HEK293 (cell line): ENCODE measurements at regions not wholly inside any gene's neighbourhood (a gene's known extent, or its start where the extent isn't known, plus 50 kb on each side); places are given as distances from the start of the nearest gene placed in this dataset.

Experiments used
- CTCF ChIA-PET: fragments of 350-600 bp; formaldehyde crosslinking; extraction: SDS; loops from one replicate; lab custom pipeline; 2021; ENCODE audit warnings: antibody characterized with exemption; lab: Yijun Ruan, JAX
- POLR2A ChIA-PET: fragments of 300-600 bp; formaldehyde crosslinking; extraction: SDS; loops from one replicate; lab custom pipeline; 2020; ENCODE audit warnings: antibody characterized with exemption, inconsistent platforms; lab: Yijun Ruan, JAX
- H3K27ac ChIP-seq: fragments of 200-500 bp; sonication (Bioruptor generic); 2 replicates; pipeline ENCODE4 v1.5.1; 2014; ENCODE audit warnings: low read depth, low read length, control low read depth, inconsistent platforms; ENCODE audit errors: extremely low read depth
- H3K36me3 ChIP-seq, 2 experiments: fragments of 200-500 bp in 1 of 2; sonication (Bioruptor generic) in 1 of 2; 1 replicate in 1 of 2; 2 replicates in 1 of 2; pipeline ENCODE4 v1.5.1; 2014 to 2017; ENCODE audit warnings: inconsistent platforms in 2 of 2, low read length in 2 of 2; ENCODE audit not compliant: control insufficient read depth in 2 of 2, insufficient read depth in 1 of 2
- H3K4me1 ChIP-seq: fragments of 200-500 bp; sonication (Bioruptor generic); 2 replicates; pipeline ENCODE4 v1.5.1; 2014; ENCODE audit warnings: mild to moderate bottlenecking, low read length, inconsistent platforms; ENCODE audit not compliant: control insufficient read depth, insufficient read depth
- H3K4me3 ChIP-seq: 2 replicates; pipeline ENCODE4 v1.5.1; 2011; ENCODE audit warnings: low read depth, mild to moderate bottlenecking, control low read depth, low read length, moderate library complexity
- H3K9me3 ChIP-seq: fragments of 200-500 bp; sonication (Bioruptor generic); 2 replicates; pipeline ENCODE4 v1.5.1; 2014; ENCODE audit warnings: low read depth, low read length, inconsistent platforms; ENCODE audit not compliant: control insufficient read depth, insufficient read depth
- GLIS2 ChIP-seq: fragments of 450-650 bp; formaldehyde crosslinking; IDR thresholded peaks from 2 replicates; pipeline ENCODE4 v1.5.1; 2016; ENCODE audit warnings: missing biosample characterization, missing genetic modification characterization
- SP3 ChIP-seq: fragments of 450-650 bp; formaldehyde crosslinking; IDR thresholded peaks from 2 replicates; pipeline ENCODE4 v1.5.1; 2016; ENCODE audit warnings: missing biosample characterization, missing genetic modification characterization
- ZBTB44 ChIP-seq: fragments of 450-650 bp; IDR thresholded peaks from 2 replicates; pipeline ENCODE4 v1.5.1; 2018; ENCODE audit warnings: missing biosample characterization, mild to moderate bottlenecking, missing genetic modification characterization
- ZBTB7A ChIP-seq: fragments of 450-650 bp; formaldehyde crosslinking; IDR thresholded peaks from 2 replicates; pipeline ENCODE4 v1.5.1; 2016; ENCODE audit warnings: low read depth, missing biosample characterization, missing genetic modification characterization
- ZFHX2 ChIP-seq: fragments of 450-650 bp; formaldehyde crosslinking; conservative IDR thresholded peaks from 2 replicates; pipeline ENCODE4 v1.5.1; 2016; ENCODE audit warnings: missing biosample characterization, missing genetic modification characterization
- ZFP69B ChIP-seq: fragments of 450-650 bp; formaldehyde crosslinking; IDR thresholded peaks from 2 replicates; pipeline ENCODE4 v1.5.1; 2016; ENCODE audit warnings: missing biosample characterization, missing genetic modification characterization
- ZNF121 ChIP-seq: fragments of 450-650 bp; formaldehyde crosslinking; IDR thresholded peaks from 2 replicates; pipeline ENCODE4 v1.5.1; 2016; ENCODE audit warnings: missing biosample characterization, missing genetic modification characterization
- ZNF146 ChIP-seq: fragments of 450-650 bp; formaldehyde crosslinking; IDR thresholded peaks from 2 replicates; pipeline ENCODE4 v1.5.1; 2016; ENCODE audit warnings: missing biosample characterization, missing genetic modification characterization
- ZNF16 ChIP-seq: fragments of 450-650 bp; formaldehyde crosslinking; IDR thresholded peaks from 2 replicates; pipeline ENCODE4 v1.5.1; 2016; ENCODE audit warnings: low read depth, missing biosample characterization, missing genetic modification characterization
- ZNF23 ChIP-seq: fragments of 450-650 bp; formaldehyde crosslinking; IDR thresholded peaks from 2 replicates; pipeline ENCODE4 v1.5.1; 2016; ENCODE audit warnings: missing biosample characterization, missing genetic modification characterization, borderline replicate concordance
- ZNF280D ChIP-seq: fragments of 450-650 bp; formaldehyde crosslinking; IDR thresholded peaks from 2 replicates; pipeline ENCODE4 v1.5.1; 2016; ENCODE audit warnings: missing biosample characterization, missing genetic modification characterization
- ZNF311 ChIP-seq: fragments of 450-650 bp; formaldehyde crosslinking; IDR thresholded peaks from 2 replicates; pipeline ENCODE4 v1.5.1; 2017; ENCODE audit warnings: missing biosample characterization, missing genetic modification characterization, borderline replicate concordance
- ZNF324 ChIP-seq: fragments of 450-650 bp; formaldehyde crosslinking; IDR thresholded peaks from 2 replicates; pipeline ENCODE4 v1.5.1; 2016; ENCODE audit warnings: missing biosample characterization, missing genetic modification characterization
- ZNF354C ChIP-seq: fragments of 450-650 bp; formaldehyde crosslinking; IDR thresholded peaks from 2 replicates; pipeline ENCODE4 v1.5.1; 2016; ENCODE audit warnings: missing biosample characterization, missing genetic modification characterization, low read depth, borderline replicate concordance
- ZNF510 ChIP-seq: fragments of 450-650 bp; formaldehyde crosslinking; IDR thresholded peaks from 2 replicates; pipeline ENCODE4 v1.5.1; 2018; ENCODE audit warnings: mild to moderate bottlenecking, missing genetic modification characterization, missing biosample characterization; ENCODE audit not compliant: insufficient replicate concordance
- ZNF596 ChIP-seq: fragments of 450-650 bp; IDR thresholded peaks from 2 replicates; pipeline ENCODE4 v1.5.0; 2018; ENCODE audit warnings: missing biosample characterization, mild to moderate bottlenecking, missing genetic modification characterization, moderate library complexity
- ZNF600 ChIP-seq: fragments of 450-650 bp; formaldehyde crosslinking; IDR thresholded peaks from 2 replicates; pipeline ENCODE4 v1.5.1; 2016; ENCODE audit warnings: missing biosample characterization, missing genetic modification characterization
- ZNF610 ChIP-seq: fragments of 450-650 bp; formaldehyde crosslinking; IDR thresholded peaks from 2 replicates; pipeline ENCODE4 v1.5.1; 2016; ENCODE audit warnings: missing biosample characterization, missing genetic modification characterization, borderline replicate concordance
- ZNF747 ChIP-seq: fragments of 450-650 bp; formaldehyde crosslinking; IDR thresholded peaks from 2 replicates; pipeline ENCODE4 v1.5.1; 2016; ENCODE audit warnings: missing biosample characterization, missing genetic modification characterization
- ZNF792 ChIP-seq: fragments of 450-650 bp; formaldehyde crosslinking; IDR thresholded peaks from 2 replicates; pipeline ENCODE4 v1.5.1; 2016; ENCODE audit warnings: missing biosample characterization, missing genetic modification characterization
- ZSCAN23 ChIP-seq: fragments of 450-650 bp; formaldehyde crosslinking; IDR thresholded peaks from 2 replicates; pipeline ENCODE4 v1.5.1; 2016; ENCODE audit warnings: missing biosample characterization, missing genetic modification characterization
- ZSCAN5A ChIP-seq: fragments of 450-650 bp; formaldehyde crosslinking; IDR thresholded peaks from 2 replicates; pipeline ENCODE4 v1.5.1; 2016; ENCODE audit warnings: missing biosample characterization, missing genetic modification characterization
- TF ChIP-seq, protein P1 (sequence below): fragments of 450-650 bp; formaldehyde crosslinking; IDR thresholded peaks from 2 replicates; pipeline ENCODE4 v1.5.0; 2017; ENCODE audit warnings: missing biosample characterization, missing genetic modification characterization, borderline replicate concordance

- POLR2A ChIA-PET, result no interaction called here
- no peak for TF ChIP-seq GLIS2
- TF ChIP-seq ZSCAN5A, result no peak
- no peak for TF ChIP-seq SP3 (tag by site-specific recombination)
- no peak for TF ChIP-seq ZBTB7A
- TF ChIP-seq ZSCAN23, result no peak
- Histone ChIP-seq H3K9me3 (no peaks in the 10 kb centered on the region), H3K4me3 (no peak overlapping the region), H3K4me1 (no peaks in the 10 kb centered on the region), H3K36me3 (no peaks in the 10 kb centered on the region), H3K27ac (no peak overlapping the region)
- CTCF ChIA-PET, result interaction anchor here (0.7 to 0.8 kb wide), 2 partner anchors 129 to 602 kb away, joined by 3 to 4 read pairs; no protein-coding TSS in a partner anchor
Observed at GRCh38 chr16:74146643-74147042, 150.0 kb upstream of the PSMD7 start.

GRCh38 chr16:74143171-74143570, 153.4 kb upstream of the PSMD7 start:
- Histone ChIP-seq H3K4me3 (no peak overlapping the region), H3K9me3 (no peaks in the 10 kb centered on the region), H3K36me3 (no peaks in the 10 kb centered on the region), H3K4me1 (no peaks in the 10 kb centered on the region), H3K27ac (no peak overlapping the region)
- CTCF ChIA-PET, result interaction anchor here (0.6 kb wide), 1 partner anchor 98 kb away, joined by 3 read pairs; no protein-coding TSS in a partner anchor
- TF ChIP-seq ZNF146 (tag by site-specific recombination), result no peak
- TF ChIP-seq ZNF510, result no peak
- no peak for TF ChIP-seq ZNF354C (tag by site-specific recombination)
- TF ChIP-seq ZNF324 (tag by site-specific recombination), result no peak
- no peak for TF ChIP-seq ZNF600
- TF ChIP-seq, protein P1, sequence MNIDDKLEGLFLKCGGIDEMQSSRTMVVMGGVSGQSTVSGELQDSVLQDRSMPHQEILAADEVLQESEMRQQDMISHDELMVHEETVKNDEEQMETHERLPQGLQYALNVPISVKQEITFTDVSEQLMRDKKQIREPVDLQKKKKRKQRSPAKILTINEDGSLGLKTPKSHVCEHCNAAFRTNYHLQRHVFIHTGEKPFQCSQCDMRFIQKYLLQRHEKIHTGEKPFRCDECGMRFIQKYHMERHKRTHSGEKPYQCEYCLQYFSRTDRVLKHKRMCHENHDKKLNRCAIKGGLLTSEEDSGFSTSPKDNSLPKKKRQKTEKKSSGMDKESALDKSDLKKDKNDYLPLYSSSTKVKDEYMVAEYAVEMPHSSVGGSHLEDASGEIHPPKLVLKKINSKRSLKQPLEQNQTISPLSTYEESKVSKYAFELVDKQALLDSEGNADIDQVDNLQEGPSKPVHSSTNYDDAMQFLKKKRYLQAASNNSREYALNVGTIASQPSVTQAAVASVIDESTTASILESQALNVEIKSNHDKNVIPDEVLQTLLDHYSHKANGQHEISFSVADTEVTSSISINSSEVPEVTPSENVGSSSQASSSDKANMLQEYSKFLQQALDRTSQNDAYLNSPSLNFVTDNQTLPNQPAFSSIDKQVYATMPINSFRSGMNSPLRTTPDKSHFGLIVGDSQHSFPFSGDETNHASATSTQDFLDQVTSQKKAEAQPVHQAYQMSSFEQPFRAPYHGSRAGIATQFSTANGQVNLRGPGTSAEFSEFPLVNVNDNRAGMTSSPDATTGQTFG (tag by site-specific recombination), result no peak
- no peak for TF ChIP-seq ZNF792 (tag by site-specific recombination)
- no peak for TF ChIP-seq ZBTB44 (tag by site-specific recombination)
- TF ChIP-seq ZNF596, result no peak
- TF ChIP-seq ZNF16 (tag by site-specific recombination), result no peak
- no peak for TF ChIP-seq ZFHX2 (tag by site-specific recombination)
- TF ChIP-seq ZNF311 (tag by site-specific recombination), result no peak
- TF ChIP-seq ZNF610 (tag by site-specific recombination), result no peak
- no peak for TF ChIP-seq ZNF280D (tag by site-specific recombination)
- TF ChIP-seq ZNF23 (tag by site-specific recombination), result no peak
- TF ChIP-seq ZNF747, result no peak
- TF ChIP-seq ZNF121 (tag by site-specific recombination), result no peak
- TF ChIP-seq ZFP69B (tag by site-specific recombination), result no peak
- POLR2A ChIA-PET, result no interaction called here
